ENCODE measurements at regions not wholly inside any gene's neighbourhood (a gene's known extent, or its start where the extent isn't known, plus 50 kb on each side); places are given as distances from the start of the nearest gene placed in this dataset.
A peak's percentile ranks its signal among the peaks of the same experiment; 100 is the strongest.

GRCh38 chr14:104322531-104323366 lies 184.4 kb downstream of the KIF26A start:
- DNase-seq: no peak

- DNase-seq: no peak
These were observed 185.3 kb downstream of the KIF26A start for GRCh38 chr14:104323551-104324175.

- DNase-seq: no peak
These were observed 188.5 kb downstream of the KIF26A start for GRCh38 chr14:104326848-104327247.

- no peak for DNase-seq
These were observed 190.2 kb downstream of the KIF26A start for GRCh38 chr14:104328607-104329006.

- DNase-seq: no peak
These were observed 191.4 kb downstream of the KIF26A start for GRCh38 chr14:104329793-104330192.

GRCh38 chr14:104331871-104332605 lies 193.7 kb downstream of the KIF26A start:
- no peak for DNase-seq

- no peak for DNase-seq
These were observed 194.4 kb downstream of the KIF26A start for GRCh38 chr14:104332634-104333270.

GRCh38 chr14:104333646-104334423 lies 195.4 kb downstream of the KIF26A start:
- DNase-seq: no peak

- DNase-seq: no peak
These were observed 196.2 kb downstream of the KIF26A start for GRCh38 chr14:104334424-104335161.

GRCh38 chr14:104335176-104335575 lies 196.8 kb downstream of the KIF26A start:
- no peak for DNase-seq

- DNase-seq: no peak
These were observed 197.2 kb downstream of the KIF26A start for GRCh38 chr14:104335611-104336010.

GRCh38 chr14:104337351-104337750 lies 199.0 kb downstream of the KIF26A start:
- DNase-seq: no peak

GRCh38 chr14:104339361-104339760 lies 201.0 kb downstream of the KIF26A start:
- no peak for DNase-seq

- DNase-seq: no peak
These were observed 201.4 kb downstream of the KIF26A start for GRCh38 chr14:104339829-104340228.

GRCh38 chr14:104341532-104342434 lies 203.4 kb downstream of the KIF26A start:
- peak; percentile 79 for DNase-seq

GRCh38 chr14:104342435-104343293 lies 204.3 kb downstream of the KIF26A start:
- DNase-seq: peak; percentile 9

- no peak for DNase-seq
These were observed 204.9 kb downstream of the KIF26A start for GRCh38 chr14:104343294-104343625.

GRCh38 chr14:104343690-104344640 lies 205.6 kb downstream of the KIF26A start:
- DNase-seq: no peak

All from hematopoietic multipotent progenitor cell treated with erythropoietin and hydrocortisone succinate and interleukin-3 and kit ligand, for 4 days (in vitro differentiated cells).